ENCODE measurements at regions not wholly inside any gene's neighbourhood (a gene's known extent, or its start where the extent isn't known, plus 50 kb on each side); places are given as distances from the start of the nearest gene placed in this dataset.
A peak's percentile ranks its signal among the peaks of the same experiment; 100 is the strongest.

- TF ChIP-seq TFAP4 (CRISPR knock-in tag; IDR thresholded peaks at IDR 0.05; ENCODE audit: borderline replicate concordance) (peak; percentile 61; the same call in 1 of the 2 replicates), YY1 (IDR thresholded peaks at IDR 0.05; ENCODE audit: borderline replicate concordance in 1 of 3, control insufficient read depth in 1 of 3, extremely low read depth in 1 of 3, insufficient read depth in 3 of 3, insufficient read length in 1 of 3, insufficient replicate concordance in 2 of 3, low read depth in 1 of 3, low read length in 2 of 3) (peak in 1 of 3 experiments; percentile 20)
Observed at GRCh38 chr6:106799031-106799894, 169.9 kb downstream of the QRSL1 start (continued).

GRCh38 chr6:106797186-106797585 is 167.8 kb downstream of the QRSL1 start:
- ATAC-seq (no peak), DNase-seq (ENCODE audit: extremely low read depth in 1 of 4, low spot score in 3 of 4) (no peak), FAIRE-seq (no peak)
- BruUV-seq (replicated peaks), result no TSS peak
- H3K4me1 ChIP-seq (replicated peaks in 1 of 2; ENCODE audit: control insufficient read depth in 2 of 2, insufficient read depth in 2 of 2, low read length in 2 of 2), result peaks cover 4% of the 10 kb centered on the region in 2 experiments; a peak in 3 of 5 replicates
- no peaks in the 10 kb centered on the region for H3K79me2 ChIP-seq (ENCODE audit: control insufficient read depth, insufficient read depth, low read length)
- no peaks in the 10 kb centered on the region for H3K9me1 ChIP-seq (ENCODE audit: control insufficient read depth, insufficient read depth, low read length)
- H3K27me3 ChIP-seq (ENCODE audit: control insufficient read depth in 2 of 2, insufficient read depth in 2 of 2, low read length in 2 of 2), result no peaks in the 10 kb centered on the region
- no peaks in the 10 kb centered on the region for H4K20me1 ChIP-seq (replicated peaks; ENCODE audit: control insufficient read depth, insufficient read depth, low read length)
- WGBS (ENCODE audit: insufficient coverage, low coverage, missing lambda C conversion rate), result 21% methylated on average over 2 of the region's 2 CpGs
- ChIA-PET CTCF (ENCODE audit: low intra/inter-chr PET ratio) (no interaction called here), POLR2A (no interaction called here)
- TF ChIP-seq ELK1 (CRISPR knock-in tag; IDR thresholded peaks at IDR 0.05), result no peak
- no peak for TF ChIP-seq SMARCE1 (IDR thresholded peaks at IDR 0.05)
- H2AFZ ChIP-seq (ENCODE audit: low read depth, low read length), result no peak overlapping the region
- in situ Hi-C loops (cut with MboI), result no loop called here
- no peaks in the 10 kb centered on the region for H3K36me3 ChIP-seq (ENCODE audit: control insufficient read depth, insufficient read depth, low read length)
- intact Hi-C loops (cut with micrococcal nuclease), result no loop called here
- no peak overlapping the region for H3K4me2 ChIP-seq (ENCODE audit: insufficient read depth, low read length)
- H3K9me3 ChIP-seq (replicated peaks; ENCODE audit: control insufficient read depth, insufficient read depth, low read depth, low read length), result no peaks in the 10 kb centered on the region
- no peak overlapping the region for H3K27ac ChIP-seq (ENCODE audit: extremely low read depth, low read depth, low read length)
- H3K4me3 ChIP-seq, result no peak overlapping the region
- H3K9ac ChIP-seq (ENCODE audit: insufficient read depth in 1 of 2, low read depth in 2 of 2, low read length in 2 of 2), result no peak overlapping the region

All from K562 (cell line).